ENCODE measurements at regions not wholly inside any gene's neighbourhood (a gene's known extent, or its start where the extent isn't known, plus 50 kb on each side); places are given as distances from the start of the nearest gene placed in this dataset.
"Not testable (repeated sequence)": the region's sequence is repeated elsewhere in the genome, so short reads cannot be mapped to it uniquely, and the experiment has no call there.

GRCh38 chr1:148221593-148221992, 69.5 kb upstream of the NBPF11 start:
- H3K27ac ChIP-seq: not testable (repeated sequence)

- H3K27ac ChIP-seq: not testable (repeated sequence)
Measured at GRCh38 chr1:148219229-148219628, 67.1 kb upstream of the NBPF11 start.

- not testable (repeated sequence) for H3K27ac ChIP-seq
Measured at GRCh38 chr1:148211191-148211590, 59.1 kb upstream of the NBPF11 start.

GRCh38 chr1:148210624-148211023, 58.5 kb upstream of the NBPF11 start:
- not testable (repeated sequence) for H3K27ac ChIP-seq

- H3K27ac ChIP-seq: not testable (repeated sequence)
Measured at GRCh38 chr1:148210166-148210565, 58.1 kb upstream of the NBPF11 start.

- not testable (repeated sequence) for H3K27ac ChIP-seq
Measured at GRCh38 chr1:148202013-148202412, 49.9 kb upstream of the NBPF11 start.

Measured in C4-2B (cell line).